Panc1 (cell line): ENCODE measurements at regions not wholly inside any gene's neighbourhood (a gene's known extent, or its start where the extent isn't known, plus 50 kb on each side); places are given as distances from the start of the nearest gene placed in this dataset.

Source experiments
- ATAC-seq: fragments of 200-7000 bp; cut with Tn5 transposase; 2 replicates; pipeline ENCODE4 v1.9.1; 2020; ENCODE audit warnings: mild to moderate bottlenecking, moderate library complexity
- BruUV-seq: library from RNA; stranded (reverse); fragments of 400-500 nt; replicated peaks from 2 replicates; lab custom pipeline; 2021; lab: Mats Ljungman, UMichigan
- CTCF ChIA-PET: fragments of 300-600 bp; sonication (Branson Sonifier 250); formaldehyde crosslinking; loops from one replicate; lab custom pipeline; 2022; ENCODE audit warnings: antibody characterized with exemption; lab: Charles Lee
- POLR2A ChIA-PET: fragments of 300-600 bp; sonication (Branson Sonifier 250); formaldehyde crosslinking; loops from one replicate; lab custom pipeline; 2022; ENCODE audit warnings: antibody characterized with exemption; lab: Charles Lee
- DNase-seq: peaks from one replicate; pipeline ENCODE4 v3.0.0-alpha.2; 2010; ENCODE audit warnings: low read depth, low spot score
- H3K27ac ChIP-seq: 2 replicates; pipeline ENCODE4 v1.5.1; 2011; ENCODE audit warnings: mild to moderate bottlenecking, low read length, inconsistent platforms
- H3K27me3 ChIP-seq: fragments of 200-500 bp; sonication (Bioruptor generic); 2 replicates; pipeline ENCODE4 v1.6.0; 2014; ENCODE audit warnings: low read length, inconsistent platforms; ENCODE audit not compliant: control insufficient read depth, insufficient read depth
- H3K36me3 ChIP-seq: fragments of 200-500 bp; sonication (Bioruptor generic); 2 replicates; pipeline ENCODE4 v1.5.1; 2014; ENCODE audit warnings: inconsistent platforms, mild to moderate bottlenecking, low read length, moderate library complexity; ENCODE audit not compliant: control insufficient read depth, insufficient read depth
- H3K4me1 ChIP-seq: 2 replicates; pipeline ENCODE4 v1.5.1; 2011; ENCODE audit warnings: inconsistent platforms, mild to moderate bottlenecking, low read length, moderate library complexity; ENCODE audit not compliant: control insufficient read depth, insufficient read depth
- H3K4me3 ChIP-seq, 2 experiments: 2 replicates each; pipeline ENCODE4 v1.5.1; 2011 to 2012; ENCODE audit warnings: low read depth in 2 of 2, low read length in 2 of 2, mild to moderate bottlenecking in 2 of 2, inconsistent platforms in 1 of 2, moderate library complexity in 1 of 2
- H3K9me3 ChIP-seq: fragments of 200-500 bp; sonication (Bioruptor generic); 2 replicates; pipeline ENCODE4 v1.5.1; 2014; ENCODE audit warnings: low read depth, mild to moderate bottlenecking, inconsistent platforms, low read length, moderate library complexity; ENCODE audit not compliant: control insufficient read depth, insufficient read depth
- POLR2AphosphoS5 ChIP-seq: IDR thresholded peaks from 2 replicates; pipeline ENCODE4 v1.6.1; 2012; ENCODE audit warnings: mild to moderate bottlenecking, low read depth, low read length, moderate library complexity
- SIN3A ChIP-seq: IDR thresholded peaks from 2 replicates; pipeline ENCODE4 v1.6.1; 2012; ENCODE audit warnings: low read depth, mild to moderate bottlenecking, low read length, moderate library complexity, borderline replicate concordance; ENCODE audit not compliant: insufficient read depth
- TCF7L2 ChIP-seq: IDR thresholded peaks from 2 replicates; pipeline ENCODE4 v1.6.1; 2011; ENCODE audit warnings: mild to moderate bottlenecking, low read depth, low read length, inconsistent platforms
- in situ Hi-C: cut with HindIII; loops from 2 replicates; pipeline ENCODE4 v1.10.0; 2016; ENCODE audit warnings: low sequenced_read_pairs, low pct_unique_long_range_greater_than_20kb
- intact Hi-C: fragments of 100-400 bp; cut with micrococcal nuclease; formaldehyde crosslinking; loops from one replicate; pipeline ENCODE4 v1.10.0; 2022; ENCODE audit not compliant: unreplicated experiment
- TF ChIP-seq, protein P1 (sequence below), 2 experiments: IDR thresholded peaks; 2 replicates each; pipeline ENCODE4 v1.6.1; 2011 to 2012; ENCODE audit warnings: low read depth in 2 of 2, control low read depth in 1 of 2, low read length in 1 of 2, mild to moderate bottlenecking in 1 of 2, moderate library complexity in 1 of 2; ENCODE audit not compliant: insufficient read depth in 1 of 2
- TF ChIP-seq, protein P2 (sequence below): fragments of 450-650 bp; IDR thresholded peaks from 2 replicates; pipeline ENCODE4 v1.5.1; 2017; ENCODE audit warnings: mild to moderate bottlenecking

GRCh38 chr12:90428881-90429280 lies 526.1 kb downstream of the CCER1 start:
- Histone ChIP-seq H3K4me1 (no peaks in the 10 kb centered on the region), H3K9me3 (peaks cover 10% of the 10 kb centered on the region; the same call in 1 of the 2 replicates), H3K27ac (no peak overlapping the region), H3K36me3 (no peaks in the 10 kb centered on the region), H3K4me3 (no peak overlapping the region), H3K27me3 (no peaks in the 10 kb centered on the region)
- ChIA-PET CTCF (no interaction called here), POLR2A (interaction anchor here (0.6 to 0.7 kb wide), 3 partner anchors 57 to 1816 kb away, joined by 3 to 5 read pairs (median 3); no protein-coding TSS in a partner anchor)
- in situ Hi-C loops, result no loop called here
- DNase-seq, result no peak
- TF ChIP-seq POLR2AphosphoS5, result no peak
- TF ChIP-seq, protein P1, sequence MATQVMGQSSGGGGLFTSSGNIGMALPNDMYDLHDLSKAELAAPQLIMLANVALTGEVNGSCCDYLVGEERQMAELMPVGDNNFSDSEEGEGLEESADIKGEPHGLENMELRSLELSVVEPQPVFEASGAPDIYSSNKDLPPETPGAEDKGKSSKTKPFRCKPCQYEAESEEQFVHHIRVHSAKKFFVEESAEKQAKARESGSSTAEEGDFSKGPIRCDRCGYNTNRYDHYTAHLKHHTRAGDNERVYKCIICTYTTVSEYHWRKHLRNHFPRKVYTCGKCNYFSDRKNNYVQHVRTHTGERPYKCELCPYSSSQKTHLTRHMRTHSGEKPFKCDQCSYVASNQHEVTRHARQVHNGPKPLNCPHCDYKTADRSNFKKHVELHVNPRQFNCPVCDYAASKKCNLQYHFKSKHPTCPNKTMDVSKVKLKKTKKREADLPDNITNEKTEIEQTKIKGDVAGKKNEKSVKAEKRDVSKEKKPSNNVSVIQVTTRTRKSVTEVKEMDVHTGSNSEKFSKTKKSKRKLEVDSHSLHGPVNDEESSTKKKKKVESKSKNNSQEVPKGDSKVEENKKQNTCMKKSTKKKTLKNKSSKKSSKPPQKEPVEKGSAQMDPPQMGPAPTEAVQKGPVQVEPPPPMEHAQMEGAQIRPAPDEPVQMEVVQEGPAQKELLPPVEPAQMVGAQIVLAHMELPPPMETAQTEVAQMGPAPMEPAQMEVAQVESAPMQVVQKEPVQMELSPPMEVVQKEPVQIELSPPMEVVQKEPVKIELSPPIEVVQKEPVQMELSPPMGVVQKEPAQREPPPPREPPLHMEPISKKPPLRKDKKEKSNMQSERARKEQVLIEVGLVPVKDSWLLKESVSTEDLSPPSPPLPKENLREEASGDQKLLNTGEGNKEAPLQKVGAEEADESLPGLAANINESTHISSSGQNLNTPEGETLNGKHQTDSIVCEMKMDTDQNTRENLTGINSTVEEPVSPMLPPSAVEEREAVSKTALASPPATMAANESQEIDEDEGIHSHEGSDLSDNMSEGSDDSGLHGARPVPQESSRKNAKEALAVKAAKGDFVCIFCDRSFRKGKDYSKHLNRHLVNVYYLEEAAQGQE (IDR thresholded peaks at IDR 0.05; ENCODE audit: insufficient read depth in 1 of 2, low read depth in 2 of 2, low read length in 1 of 2), result no peak
- TF ChIP-seq, protein P2, sequence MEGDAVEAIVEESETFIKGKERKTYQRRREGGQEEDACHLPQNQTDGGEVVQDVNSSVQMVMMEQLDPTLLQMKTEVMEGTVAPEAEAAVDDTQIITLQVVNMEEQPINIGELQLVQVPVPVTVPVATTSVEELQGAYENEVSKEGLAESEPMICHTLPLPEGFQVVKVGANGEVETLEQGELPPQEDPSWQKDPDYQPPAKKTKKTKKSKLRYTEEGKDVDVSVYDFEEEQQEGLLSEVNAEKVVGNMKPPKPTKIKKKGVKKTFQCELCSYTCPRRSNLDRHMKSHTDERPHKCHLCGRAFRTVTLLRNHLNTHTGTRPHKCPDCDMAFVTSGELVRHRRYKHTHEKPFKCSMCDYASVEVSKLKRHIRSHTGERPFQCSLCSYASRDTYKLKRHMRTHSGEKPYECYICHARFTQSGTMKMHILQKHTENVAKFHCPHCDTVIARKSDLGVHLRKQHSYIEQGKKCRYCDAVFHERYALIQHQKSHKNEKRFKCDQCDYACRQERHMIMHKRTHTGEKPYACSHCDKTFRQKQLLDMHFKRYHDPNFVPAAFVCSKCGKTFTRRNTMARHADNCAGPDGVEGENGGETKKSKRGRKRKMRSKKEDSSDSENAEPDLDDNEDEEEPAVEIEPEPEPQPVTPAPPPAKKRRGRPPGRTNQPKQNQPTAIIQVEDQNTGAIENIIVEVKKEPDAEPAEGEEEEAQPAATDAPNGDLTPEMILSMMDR, result no peak
- TF ChIP-seq TCF7L2, result no peak
- TF ChIP-seq SIN3A, result no peak
- ATAC-seq, result no peak
- intact Hi-C loops, result no loop called here
- no TSS peak for BruUV-seq

- no peak for TF ChIP-seq POLR2AphosphoS5
- TF ChIP-seq, protein P2, result no peak
- TF ChIP-seq, protein P1 (IDR thresholded peaks at IDR 0.05; ENCODE audit: insufficient read depth in 1 of 2, low read depth in 2 of 2, low read length in 1 of 2), result no peak
- no peak for TF ChIP-seq TCF7L2
- TF ChIP-seq SIN3A, result no peak
- Histone ChIP-seq H3K9me3 (peaks cover 8% of the 10 kb centered on the region; the same call in 1 of the 2 replicates), H3K36me3 (no peaks in the 10 kb centered on the region), H3K27me3 (no peaks in the 10 kb centered on the region), H3K27ac (no peak overlapping the region), H3K4me1 (no peaks in the 10 kb centered on the region), H3K4me3 (no peak overlapping the region)
- ATAC-seq (no peak), DNase-seq (no peak)
- intact Hi-C loops, result no loop called here
- BruUV-seq, result no TSS peak
- ChIA-PET POLR2A (interaction anchor here (0.6 to 0.7 kb wide), 2 partner anchors 58 to 1816 kb away, joined by 3 to 5 read pairs; no protein-coding TSS in a partner anchor), CTCF (no interaction called here)
- in situ Hi-C loops, result no loop called here
Measured at GRCh38 chr12:90428465-90428864, 526.5 kb downstream of the CCER1 start.
